Testis (tissue), 2 donors: ENCODE measurements at regions not wholly inside any gene's neighbourhood (a gene's known extent, or its start where the extent isn't known, plus 50 kb on each side); places are given as distances from the start of the nearest gene placed in this dataset.

Experiments used
- CTCF ChIP-seq, 3 experiments: fragments of 450-650 bp in 2 of 3; fragments of 200-600 bp in 1 of 3; sonication (generic) in 1 of 3; IDR thresholded peaks; one replicate each; pipeline ENCODE4 v1.5.1; 2016 to 2019; ENCODE audit warnings: antibody characterized with exemption in 3 of 3, mild to moderate bottlenecking in 2 of 3, moderate library complexity in 1 of 3
- POLR2A ChIP-seq: fragments of 450-650 bp; IDR thresholded peaks from one replicate; pipeline ENCODE4 v1.6.1; 2017; ENCODE audit warnings: antibody characterized with exemption, mild to moderate bottlenecking, moderate library complexity

DNA sequence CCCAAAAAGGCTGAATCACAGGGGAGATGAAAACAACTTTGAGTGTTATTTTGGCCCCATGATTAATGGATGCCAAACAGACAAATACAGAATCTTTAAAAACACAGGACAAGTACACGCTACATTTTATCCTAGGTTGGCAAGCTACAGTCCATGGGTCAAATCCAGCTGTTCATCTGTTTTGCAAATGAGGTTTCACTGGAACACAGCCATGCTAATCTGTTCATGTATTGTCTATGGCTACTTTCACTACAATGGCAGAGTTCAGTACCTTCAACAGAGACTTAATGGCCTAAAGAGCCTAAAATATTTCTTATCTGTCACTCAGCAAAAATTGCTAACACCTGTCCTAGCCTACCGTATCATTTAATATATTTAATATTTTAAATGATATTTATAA is 1548.5 kb upstream of the IGFBP7 start:
- TF ChIP-seq CTCF (IDR thresholded peaks at IDR 0.05) (no peak), POLR2A (no peak)
